GM12892 (cell line): ENCODE measurements at regions not wholly inside any gene's neighbourhood (a gene's known extent, or its start where the extent isn't known, plus 50 kb on each side); places are given as distances from the start of the nearest gene placed in this dataset.
A peak's percentile ranks its signal among the peaks of the same experiment; 100 is the strongest.
"Not testable (repeated sequence)": the region's sequence is repeated elsewhere in the genome, so short reads cannot be mapped to it uniquely, and the experiment has no call there.

Source experiments
- DNase-seq: peaks from one replicate; pipeline ENCODE4 v3.0.0; 2011; ENCODE audit not compliant: insufficient read length
- FAIRE-seq: peaks from 2 replicates; lab custom pipeline; 2011; peaks lifted over from hg19 to GRCh38; lab: Jason Lieb, UNC
- POLR2A ChIP-seq: IDR thresholded peaks from 2 replicates; pipeline ENCODE4 v1.6.1; 2011; ENCODE audit warnings: low read depth, low read length, control low read depth
- POLR2AphosphoS5 ChIP-seq: IDR thresholded peaks from 2 replicates; pipeline ENCODE4 v1.6.1; 2011; ENCODE audit warnings: low read depth, low read length, control low read depth
- TAF1 ChIP-seq: IDR thresholded peaks from 2 replicates; pipeline ENCODE4 v1.6.1; 2011; ENCODE audit warnings: low read depth, mild to moderate bottlenecking, control low read depth, low read length, borderline replicate concordance

GRCh38 chr12:93091886-93092648 is 163.0 kb upstream of the EEA1 start:
- TF ChIP-seq POLR2A = no peak
- no peak for TF ChIP-seq POLR2AphosphoS5
- TF ChIP-seq TAF1 = no peak
- DNase-seq (no peak), FAIRE-seq (no peak)

DNA sequence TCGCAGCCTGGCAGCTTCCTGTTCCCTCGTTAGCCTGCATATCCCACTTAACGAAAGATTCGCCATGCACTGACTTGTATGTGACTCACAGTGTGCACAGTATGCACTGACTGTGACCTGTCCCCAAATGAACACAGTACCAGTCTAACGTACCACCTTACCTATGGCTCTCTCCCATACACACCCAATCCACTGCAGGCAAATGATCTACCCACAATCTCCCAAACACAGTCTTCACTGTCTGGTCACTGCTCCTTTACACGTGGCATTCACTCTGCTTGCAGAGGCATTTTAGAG is 163.5 kb upstream of the EEA1 start:
- TF ChIP-seq POLR2A (no peak), TAF1 (no peak), POLR2AphosphoS5 (no peak)
- DNase-seq (no peak), FAIRE-seq (no peak)

GRCh38 chr12:93093243-93093642 is 164.1 kb upstream of the EEA1 start:
- FAIRE-seq (no peak), DNase-seq (no peak)
- TF ChIP-seq TAF1 (no peak), POLR2AphosphoS5 (no peak), POLR2A (no peak)

- not testable (repeated sequence) for FAIRE-seq, DNase-seq
Observed at GRCh38 chr12:93094222-93094621, 165.1 kb upstream of the EEA1 start.

DNA sequence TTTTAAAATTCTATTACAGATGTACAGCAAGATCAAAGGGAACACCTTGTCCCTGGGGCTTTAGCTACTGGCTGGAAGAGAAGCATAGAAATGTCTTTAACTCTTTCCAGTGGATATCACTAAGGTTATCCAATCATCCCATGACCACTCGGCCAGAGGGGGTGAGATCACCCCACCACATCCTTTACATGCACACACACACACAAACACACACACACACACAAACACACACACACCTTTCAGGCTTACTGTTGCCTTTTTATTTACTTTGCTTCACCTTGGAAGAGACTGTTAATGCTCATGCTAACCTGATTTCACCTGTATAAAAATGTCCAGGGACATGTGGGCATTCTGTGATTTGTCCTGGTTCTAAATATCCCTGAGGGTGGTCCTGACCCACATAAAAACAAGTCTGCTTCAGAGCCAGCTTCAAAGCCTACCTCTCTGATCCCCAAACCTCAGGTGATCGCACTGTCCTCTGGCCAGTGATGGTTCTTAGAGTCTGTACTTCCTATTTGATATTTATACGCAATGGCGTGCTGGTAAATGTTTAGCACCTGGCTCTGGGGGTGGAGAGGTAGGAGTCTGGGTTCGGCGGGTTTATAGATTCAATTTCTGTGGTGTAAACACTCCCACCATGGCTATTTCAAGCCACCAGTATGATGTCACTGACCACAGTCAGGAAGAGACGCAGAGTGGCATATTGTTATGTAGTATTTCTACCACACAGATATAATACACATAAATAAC is 166.1 kb upstream of the EEA1 start:
- FAIRE-seq (peak; percentile 84), DNase-seq (peak; percentile 13)
- TF ChIP-seq POLR2A (0 out of 2 replicates have a peak, but pooled peaks have one; percentile 28), TAF1 (no peak)

GRCh38 chr12:93097417-93097816 is 168.3 kb upstream of the EEA1 start:
- FAIRE-seq (no peak), DNase-seq (no peak)
- TF ChIP-seq POLR2A (no peak), TAF1 (no peak), POLR2AphosphoS5 (no peak)

DNA sequence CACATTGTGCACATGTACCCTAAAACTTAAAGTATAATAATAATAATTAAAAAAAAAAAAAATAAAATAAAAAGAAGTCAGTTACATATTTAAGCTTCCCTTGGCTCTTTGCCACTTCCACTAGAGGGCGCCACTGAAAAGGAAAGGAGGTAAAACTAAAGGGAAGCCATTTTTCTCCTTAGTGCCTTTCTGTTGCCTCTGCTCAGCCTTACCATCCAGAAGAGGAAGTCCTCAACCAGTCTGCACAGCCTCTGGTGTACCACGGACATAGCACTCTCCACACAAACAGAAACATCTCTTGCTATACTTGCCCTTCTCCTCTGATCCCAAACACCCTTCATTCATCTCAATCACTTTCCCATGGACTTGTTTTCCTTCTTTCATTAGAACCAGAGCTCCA is 169.0 kb upstream of the EEA1 start:
- peak; percentile 69 for FAIRE-seq
- DNase-seq = peak; percentile 10
- TF ChIP-seq TAF1 (no peak), POLR2A (no peak), POLR2AphosphoS5 (no peak)

DNA sequence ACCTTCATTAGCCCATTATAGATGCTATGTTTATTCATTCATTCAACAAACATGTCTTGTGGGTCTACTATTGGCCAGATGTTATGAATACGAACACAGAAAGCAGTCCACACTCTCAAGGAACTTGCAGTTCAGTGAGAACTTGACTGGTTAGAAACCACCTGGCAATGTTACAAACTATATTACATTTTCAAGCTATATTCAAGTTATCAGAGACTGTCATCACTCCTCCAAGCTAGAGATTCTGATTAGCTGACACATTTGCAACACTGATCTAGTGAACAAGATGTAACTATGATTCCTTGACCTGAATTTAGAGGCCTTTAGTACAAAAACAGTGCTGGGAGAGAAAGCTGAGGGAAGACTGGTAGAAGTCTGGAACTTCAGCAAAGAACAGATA is 170.7 kb upstream of the EEA1 start:
- FAIRE-seq (no peak), DNase-seq (no peak)
- TF ChIP-seq POLR2AphosphoS5 (no peak), POLR2A (no peak), TAF1 (no peak)

- FAIRE-seq = no peak
- DNase-seq = no peak
- TF ChIP-seq TAF1 (no peak), POLR2AphosphoS5 (no peak), POLR2A (no peak)
Observed at GRCh38 chr12:93100610-93101009, 171.5 kb upstream of the EEA1 start.

- TF ChIP-seq TAF1 (no peak), POLR2A (no peak), POLR2AphosphoS5 (no peak)
- FAIRE-seq (no peak), DNase-seq (no peak)
Observed at GRCh38 chr12:93101367-93101766, 172.3 kb upstream of the EEA1 start.

DNA sequence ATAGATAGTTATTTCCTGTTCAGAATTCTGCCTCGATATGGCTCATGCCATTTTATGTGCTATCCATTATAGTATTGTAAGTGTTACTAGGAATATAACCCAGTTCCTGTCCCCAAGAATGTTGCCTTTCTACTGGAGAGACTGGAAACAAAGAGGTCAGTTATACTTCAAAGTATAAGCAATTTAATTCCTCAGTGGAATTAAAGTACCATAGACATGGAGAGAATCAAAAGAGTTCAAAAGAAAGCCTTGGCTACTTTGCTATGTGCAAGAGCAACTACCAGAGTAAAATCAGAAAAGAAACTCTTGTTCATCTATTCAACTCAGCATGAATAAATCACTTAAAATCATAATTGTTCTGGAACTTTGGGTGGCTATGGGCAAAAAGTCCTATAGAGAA is 173.2 kb upstream of the EEA1 start:
- FAIRE-seq = no peak
- DNase-seq = no peak
- no peak for TF ChIP-seq POLR2AphosphoS5
- no peak for TF ChIP-seq TAF1
- no peak for TF ChIP-seq POLR2A

DNA sequence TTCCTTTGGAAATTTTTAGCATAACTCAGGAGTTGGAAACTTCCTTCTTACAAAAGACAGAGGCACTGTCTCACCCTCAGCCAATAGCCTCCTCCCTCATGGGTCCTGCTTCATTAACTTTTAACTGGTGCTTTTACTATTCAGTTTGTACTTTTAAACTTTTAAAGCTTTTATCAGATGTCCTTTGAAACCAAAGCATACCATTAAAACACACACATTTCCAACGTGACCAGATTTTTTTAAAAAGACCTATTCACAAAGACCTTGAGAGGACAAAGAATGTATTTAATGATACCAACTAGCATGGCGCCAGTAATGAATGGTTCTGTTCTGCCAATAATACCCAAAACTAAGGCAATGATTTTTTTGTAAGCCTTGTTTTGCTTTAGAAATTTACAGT is 173.6 kb upstream of the EEA1 start:
- FAIRE-seq = no peak
- TF ChIP-seq POLR2A = no peak
- TF ChIP-seq TAF1 = no peak
- TF ChIP-seq POLR2AphosphoS5 = no peak

More for the DNA sequence above, 173.6 kb upstream of the EEA1 start:
- no peak for DNase-seq
